SKM-1 (cell line): ENCODE measurements at regions not wholly inside any gene's neighbourhood (a gene's known extent, or its start where the extent isn't known, plus 50 kb on each side); places are given as distances from the start of the nearest gene placed in this dataset.
"Not testable (repeated sequence)": the region's sequence is repeated elsewhere in the genome, so short reads cannot be mapped to it uniquely, and the experiment has no call there.

ENCODE experiments used
- DNase-seq: peaks from one replicate; lab custom pipeline; 2025; ENCODE audit not compliant: unreplicated experiment; lab: John Stamatoyannopoulos, UW

DNA sequence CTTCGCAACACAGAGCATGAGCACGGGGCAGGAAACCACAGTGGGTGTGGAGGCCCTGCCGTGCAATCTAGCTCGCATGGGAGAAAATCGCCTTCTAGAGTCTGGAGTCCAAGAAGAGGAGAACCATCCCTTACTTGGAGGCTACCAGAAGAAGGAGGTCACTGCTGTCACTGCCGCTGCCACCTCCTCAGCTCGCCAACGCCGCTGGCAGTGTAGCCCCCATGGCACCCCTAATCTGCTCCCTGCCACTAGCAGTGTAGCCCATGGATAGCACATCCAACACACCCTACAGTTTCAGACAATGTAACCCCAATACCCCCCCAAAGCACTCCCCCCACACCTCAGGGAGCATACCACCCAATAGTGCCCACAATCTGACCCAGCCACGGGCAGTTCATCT lies 438.0 kb upstream of the ZNF337 start:
- no peak for DNase-seq

DNA sequence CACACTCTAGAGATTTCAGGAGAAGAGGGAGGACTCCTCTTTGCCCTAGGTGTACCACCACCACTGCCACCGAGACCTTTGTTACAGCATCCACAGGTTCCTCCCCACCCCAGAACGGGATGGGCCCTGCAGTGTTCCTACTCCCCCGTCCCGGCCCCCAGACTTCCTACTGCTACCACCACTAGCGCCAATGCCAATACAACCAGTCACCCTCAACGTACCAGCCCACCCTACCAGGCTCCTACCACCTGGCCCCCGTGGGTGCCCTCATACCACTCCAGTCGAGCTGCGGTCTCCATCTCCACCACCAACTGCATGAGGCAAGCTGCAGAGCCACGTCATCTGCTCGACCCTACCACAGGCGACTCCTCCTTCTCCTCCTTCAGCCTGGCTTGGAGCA lies 437.1 kb upstream of the ZNF337 start:
- DNase-seq: not testable (repeated sequence)

DNA sequence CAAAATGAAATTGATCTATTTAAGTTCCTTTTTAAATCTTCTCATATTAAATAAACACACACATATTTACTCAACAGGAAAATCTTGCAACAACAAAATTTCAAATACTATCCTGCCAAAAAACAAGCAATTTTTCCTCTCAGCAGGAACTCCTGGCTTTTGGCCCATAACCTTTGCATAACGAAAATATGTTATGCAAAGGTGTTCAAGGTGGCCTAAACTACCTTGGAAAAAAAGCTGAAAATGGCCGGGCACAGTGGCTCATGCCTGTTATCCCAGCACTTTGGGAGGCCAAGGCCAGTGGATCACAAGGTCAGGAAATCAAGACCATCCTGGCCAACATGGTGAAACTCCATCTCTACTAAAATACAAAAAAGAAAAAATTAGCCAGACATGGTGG lies 424.3 kb upstream of the ZNF337 start:
- not testable (repeated sequence) for DNase-seq

GRCh38 chr20:26094498-26094897 lies 397.8 kb upstream of the ZNF337 start:
- DNase-seq: not testable (repeated sequence)

- DNase-seq: not testable (repeated sequence)
Measured at GRCh38 chr20:26091921-26092320, 395.3 kb upstream of the ZNF337 start.

DNA sequence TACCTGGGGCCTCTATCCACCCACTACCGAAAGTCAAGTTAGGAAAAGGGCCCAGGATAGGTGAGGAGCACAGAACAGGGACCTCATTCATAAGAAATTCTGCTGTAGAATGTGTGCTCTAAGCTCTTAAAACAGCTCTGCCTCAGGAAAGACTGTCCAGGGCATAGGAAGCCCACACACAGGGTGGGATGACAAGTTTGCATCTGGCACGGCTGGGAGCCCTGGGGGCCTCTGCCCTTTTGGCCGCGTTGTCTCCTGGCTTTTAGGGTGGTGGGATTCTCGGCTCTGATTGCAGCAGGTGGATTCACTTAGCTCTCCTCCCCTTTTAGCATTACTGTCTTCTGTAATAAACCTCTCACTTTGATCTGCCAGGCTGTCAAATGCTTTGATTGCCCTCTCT lies 389.5 kb upstream of the ZNF337 start:
- DNase-seq: not testable (repeated sequence)

- not testable (repeated sequence) for DNase-seq
Measured at GRCh38 chr20:26073972-26074371, 377.3 kb upstream of the ZNF337 start.

DNA sequence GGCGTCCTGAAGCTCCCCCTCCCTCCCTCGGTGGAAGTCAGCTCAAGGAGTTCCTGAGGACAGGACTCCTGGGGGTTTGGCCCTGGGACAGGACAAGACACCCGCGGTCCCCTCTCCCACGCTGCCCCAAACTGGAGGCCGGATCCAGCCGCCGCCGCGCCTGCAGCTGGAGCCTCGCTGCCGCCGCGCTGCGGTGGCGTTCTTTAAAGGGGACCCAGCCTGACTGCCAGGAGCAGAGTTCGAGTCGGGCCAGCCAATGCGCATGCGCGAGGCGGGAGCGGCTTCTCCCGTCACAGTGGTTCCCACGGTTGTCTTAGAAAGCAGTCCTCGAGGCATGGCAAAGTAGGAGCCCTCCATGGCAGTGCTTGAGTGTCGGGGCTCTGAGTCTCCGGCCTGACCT lies 362.7 kb upstream of the ZNF337 start:
- not testable (repeated sequence) for DNase-seq

GRCh38 chr20:26058446-26058845 lies 361.8 kb upstream of the ZNF337 start:
- not testable (repeated sequence) for DNase-seq

DNA sequence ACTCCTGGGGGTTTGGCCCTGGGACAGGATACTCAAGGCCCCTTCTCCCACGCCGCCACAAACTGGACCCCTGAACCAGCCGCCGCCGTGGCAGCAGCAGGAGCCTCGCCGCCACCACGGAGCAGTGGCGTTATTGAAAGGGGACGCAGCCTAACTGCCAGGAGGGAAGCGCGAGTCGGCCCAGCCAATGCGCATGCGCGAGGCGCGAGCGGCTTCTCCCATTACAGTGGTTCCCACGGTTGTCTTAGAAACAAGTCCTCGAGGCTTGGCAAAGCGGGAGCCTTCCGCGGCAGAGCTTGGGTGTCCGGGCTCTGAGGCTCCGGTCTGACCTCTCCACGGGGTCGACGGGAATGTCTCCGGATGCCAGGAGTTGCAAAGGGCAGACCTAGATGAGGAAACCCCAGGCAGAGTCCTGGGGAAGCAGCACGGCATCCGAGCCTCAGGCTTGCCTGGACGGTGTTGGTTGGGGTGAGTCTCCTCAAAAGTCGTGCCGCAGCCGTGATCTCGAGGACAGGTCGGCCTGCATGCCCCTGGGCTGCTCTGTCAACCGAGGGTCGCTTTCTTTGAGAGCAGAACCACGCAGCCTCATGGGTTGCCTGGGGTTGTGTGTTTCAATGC lies 360.6 kb upstream of the ZNF337 start:
- not testable (repeated sequence) for DNase-seq

- DNase-seq: not testable (repeated sequence)
Measured at GRCh38 chr20:26025792-26026191, 329.1 kb upstream of the ZNF337 start.

GRCh38 chr20:26010942-26011276 lies 314.3 kb upstream of the ZNF337 start:
- not testable (repeated sequence) for DNase-seq

GRCh38 chr20:26010224-26010941 lies 313.7 kb upstream of the ZNF337 start:
- DNase-seq: not testable (repeated sequence)

DNA sequence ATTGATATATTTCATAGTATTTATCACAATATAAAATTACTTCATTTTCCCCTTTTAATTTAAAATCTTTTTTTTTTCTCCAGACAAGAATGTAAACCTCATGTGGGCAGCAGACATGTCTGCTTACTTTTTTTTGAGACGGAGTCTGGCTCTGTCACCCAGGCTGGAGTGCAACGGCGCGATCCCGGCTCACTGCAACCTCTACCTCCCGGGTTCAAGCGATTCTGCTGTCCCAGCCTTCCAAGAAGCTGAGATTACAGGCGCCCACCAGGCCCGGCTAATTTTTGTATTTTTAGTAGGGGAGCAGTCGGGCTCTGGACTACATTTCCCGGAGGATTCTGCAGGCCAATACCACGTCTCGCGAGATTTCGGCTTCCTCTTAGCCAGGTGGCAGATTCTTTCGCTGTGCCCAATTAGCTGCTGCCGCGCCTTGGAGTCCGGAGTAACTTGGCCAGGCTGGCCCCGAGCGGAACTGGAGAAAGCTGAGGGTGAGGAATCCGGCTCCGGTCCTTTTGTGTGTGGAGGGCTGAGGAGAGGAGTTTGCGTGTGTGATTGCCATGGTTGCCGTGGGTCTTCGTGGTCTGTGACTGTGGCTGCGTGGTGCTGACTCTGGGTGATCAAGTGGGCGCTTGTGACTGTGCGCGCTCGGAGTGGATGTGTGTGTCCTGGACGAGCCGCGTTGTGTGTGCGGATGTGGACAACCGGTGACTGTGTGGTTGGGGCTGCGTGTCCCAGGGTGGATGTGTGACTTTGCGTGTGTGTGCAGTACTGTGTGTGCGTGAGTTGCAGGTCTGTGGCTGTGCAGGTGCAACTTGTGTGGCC lies 313.0 kb upstream of the ZNF337 start:
- peak; percentile 78 for DNase-seq

GRCh38 chr20:26008026-26008425 lies 311.4 kb upstream of the ZNF337 start:
- not testable (repeated sequence) for DNase-seq

DNA sequence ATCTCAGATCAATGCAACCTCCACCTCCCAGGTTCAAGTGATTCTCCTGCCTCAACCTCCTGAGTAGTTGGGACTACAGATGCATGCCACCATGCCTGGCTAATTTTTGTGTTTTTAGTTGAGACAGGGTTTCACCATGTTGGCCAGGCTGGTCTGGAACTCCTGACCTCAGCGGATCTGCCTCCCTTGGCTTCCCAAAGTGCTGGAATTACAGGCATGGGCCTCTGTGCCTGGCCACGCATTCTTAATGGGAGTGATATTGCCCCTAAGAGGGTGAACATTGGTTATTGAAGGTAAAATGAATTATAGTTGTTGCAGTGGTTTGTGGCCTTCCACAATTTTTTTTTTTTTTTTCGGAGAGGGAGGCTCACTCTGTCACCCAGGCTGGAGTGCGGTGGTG lies 309.5 kb upstream of the ZNF337 start:
- DNase-seq: not testable (repeated sequence)

DNA sequence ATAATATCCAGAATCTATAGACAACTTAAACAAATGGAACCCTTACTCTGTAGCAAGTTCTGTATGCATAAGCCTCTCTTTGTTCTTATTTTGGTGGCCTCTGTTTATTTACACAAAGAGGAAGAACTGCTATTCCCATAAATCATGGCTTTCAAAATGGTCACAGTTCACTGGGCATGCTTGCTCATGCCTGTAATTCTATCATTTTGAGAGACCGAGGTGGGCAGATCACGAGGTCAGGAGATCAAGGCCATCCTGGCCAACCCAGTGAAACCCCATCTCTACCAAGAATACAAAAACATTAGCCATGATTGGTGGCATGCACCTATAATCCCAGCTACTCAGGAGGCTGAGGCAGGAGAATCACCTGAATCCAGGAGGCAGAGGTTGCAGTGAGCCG lies 307.3 kb upstream of the ZNF337 start:
- not testable (repeated sequence) for DNase-seq

DNA sequence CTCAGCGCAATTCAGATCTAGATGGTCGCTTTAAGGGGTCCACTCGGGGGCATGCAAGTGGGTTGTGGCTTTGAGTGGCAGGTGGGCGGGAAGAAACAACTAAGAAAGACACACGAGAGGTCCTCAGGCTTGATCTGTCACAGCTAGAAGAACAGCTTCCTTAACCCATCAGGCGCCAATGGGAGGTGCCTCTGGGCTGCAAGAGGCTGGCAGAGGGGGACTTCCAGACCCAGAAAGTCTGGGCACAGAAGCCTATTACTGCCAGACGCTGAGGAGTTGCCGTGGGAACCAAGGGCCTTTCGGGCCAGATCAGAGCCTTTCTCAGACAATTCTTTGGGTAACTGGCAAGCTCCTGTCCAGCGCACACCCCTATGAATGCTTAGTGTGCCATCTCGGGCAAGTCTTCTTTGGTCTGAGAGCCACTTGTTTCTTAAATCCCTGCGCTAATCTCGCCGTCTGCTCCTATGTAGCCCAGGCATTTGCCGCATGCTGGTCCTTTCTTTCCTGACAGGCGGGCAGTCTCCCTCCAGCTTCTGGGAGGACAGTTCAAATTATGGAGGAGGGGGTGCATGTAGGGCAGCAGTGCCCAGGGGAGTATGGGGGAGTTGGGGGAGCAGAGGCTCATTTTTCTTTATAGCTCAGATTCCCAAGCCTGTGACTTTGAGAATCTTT lies 300.9 kb upstream of the ZNF337 start:
- not testable (repeated sequence) for DNase-seq

GRCh38 chr20:25992146-25992545 lies 295.5 kb upstream of the ZNF337 start:
- DNase-seq: no peak

DNA sequence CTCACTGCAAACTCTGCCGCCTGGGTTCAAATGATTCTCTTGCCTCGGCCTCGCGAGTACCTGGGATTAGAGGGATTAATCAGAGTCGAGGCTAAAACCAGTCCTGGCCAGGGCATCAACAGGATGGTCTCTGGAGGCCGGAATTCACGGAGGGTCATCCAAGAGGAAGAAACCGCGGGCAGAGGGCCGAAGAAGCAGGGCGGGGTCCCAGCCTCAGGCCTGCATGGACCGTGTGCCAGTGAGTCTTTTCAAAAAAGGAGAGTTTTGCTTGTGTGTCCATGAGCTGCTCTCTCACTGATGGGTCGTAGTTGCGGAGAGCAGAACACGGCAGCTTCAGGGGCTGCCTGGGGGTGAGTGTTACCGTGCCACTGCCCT lies 295.1 kb upstream of the ZNF337 start:
- DNase-seq: no peak

GRCh38 chr20:25991051-25991755 lies 294.6 kb upstream of the ZNF337 start:
- no peak for DNase-seq
